OCI-LY7 (cell line): ENCODE measurements at regions not wholly inside any gene's neighbourhood (a gene's known extent, or its start where the extent isn't known, plus 50 kb on each side); places are given as distances from the start of the nearest gene placed in this dataset.
"Not testable (repeated sequence)": the region's sequence is repeated elsewhere in the genome, so short reads cannot be mapped to it uniquely, and the experiment has no call there.

Experiments
- BruUV-seq: library from RNA; stranded (reverse); fragments of 400-500 nt; replicated peaks from 2 replicates; lab custom pipeline; 2021; lab: Mats Ljungman, UMichigan
- CTCF ChIA-PET: fragments of 300-600 bp; sonication (Branson Sonifier 250); formaldehyde crosslinking; loops from one replicate; lab custom pipeline; 2022; ENCODE audit warnings: antibody characterized with exemption; ENCODE audit not compliant: unreplicated experiment; lab: Charles Lee
- POLR2A ChIA-PET: fragments of 300-600 bp; sonication (Branson Sonifier 250); formaldehyde crosslinking; loops from one replicate; lab custom pipeline; 2022; ENCODE audit warnings: antibody characterized with exemption; lab: Charles Lee
- DNase-seq: peaks from one replicate; pipeline ENCODE4 v3.0.0-alpha.2; 2015; ENCODE audit warnings: low spot score
- H2AFZ ChIP-seq: fragments of 200-600 bp; sonication (generic), shearing (Covaris generic); 2 replicates; pipeline ENCODE4 v1.6.1; 2014; ENCODE audit warnings: mild to moderate bottlenecking, antibody characterized with exemption, low read length, moderate library complexity
- H3K27ac ChIP-seq: fragments of 200-600 bp; sonication (generic); 2 replicates; pipeline ENCODE4 v1.5.1; 2014; ENCODE audit warnings: mixed run types, low read depth, mild to moderate bottlenecking, moderate library complexity, low read length, inconsistent platforms; ENCODE audit not compliant: poor library complexity, severe bottlenecking
- H3K36me3 ChIP-seq: fragments of 200-600 bp; sonication (generic); 2 replicates; pipeline ENCODE4 v1.6.1; 2014; ENCODE audit warnings: mild to moderate bottlenecking, antibody characterized with exemption, low read length, moderate library complexity, mixed read lengths; ENCODE audit not compliant: insufficient read depth
- H3K4me1 ChIP-seq: fragments of 200-600 bp; sonication (generic); 2 replicates; pipeline ENCODE4 v1.5.1; 2014; ENCODE audit warnings: mild to moderate bottlenecking, low read length; ENCODE audit not compliant: insufficient read depth, poor library complexity, severe bottlenecking
- H3K4me2 ChIP-seq: fragments of 200-600 bp; sonication (generic); 2 replicates; pipeline ENCODE4 v1.6.1; 2014; ENCODE audit warnings: mild to moderate bottlenecking, low read length
- H3K4me3 ChIP-seq: fragments of 200-600 bp; sonication (generic); 2 replicates; pipeline ENCODE4 v1.5.1; 2014; ENCODE audit warnings: mild to moderate bottlenecking, low read depth, low read length; ENCODE audit not compliant: poor library complexity, severe bottlenecking
- H3K79me2 ChIP-seq: fragments of 200-600 bp; sonication (generic); 2 replicates; pipeline ENCODE4 v1.6.1; 2016; ENCODE audit warnings: low read depth, mild to moderate bottlenecking, low read length, moderate library complexity, mixed read lengths; ENCODE audit not compliant: insufficient read depth
- H3K9me2 ChIP-seq: fragments of 200-600 bp; sonication (generic); 2 replicates; pipeline ENCODE4 v1.6.1; 2016; ENCODE audit warnings: mild to moderate bottlenecking, low read length, mixed read lengths; ENCODE audit not compliant: insufficient read depth
- H3K9me3 ChIP-seq: fragments of 200-600 bp; sonication (generic); 2 replicates; pipeline ENCODE4 v1.6.1; 2014; ENCODE audit warnings: mild to moderate bottlenecking, mixed run types, low read length, mixed read lengths
- H4K20me1 ChIP-seq: fragments of 200-600 bp; sonication (generic); 2 replicates; pipeline ENCODE4 v1.6.1; 2014; ENCODE audit warnings: mild to moderate bottlenecking, antibody characterized with exemption, low read length, moderate library complexity, mixed read lengths; ENCODE audit not compliant: insufficient read depth
- CTCF ChIP-seq: fragments of 200-600 bp; sonication (generic); conservative IDR thresholded peaks from 2 replicates; pipeline ENCODE4 v1.5.1; 2014; ENCODE audit warnings: mild to moderate bottlenecking, antibody characterized with exemption, low read length, moderate library complexity, mixed read lengths
- EZH2phosphoT487 ChIP-seq: fragments of 200-600 bp; sonication (generic); IDR thresholded peaks from 2 replicates; pipeline ENCODE4 v1.6.1; 2018; ENCODE audit warnings: low read depth, borderline replicate concordance, mild to moderate bottlenecking, mixed run types, antibody characterized with exemption, low read length, moderate library complexity, mixed read lengths
- intact Hi-C: fragments of 100-400 bp; cut with micrococcal nuclease; formaldehyde crosslinking; loops from one replicate; pipeline ENCODE4 v1.10.0; 2022; ENCODE audit not compliant: unreplicated experiment

GRCh38 chr10:65416094-65416493, 1509.7 kb upstream of the LRRTM3 start:
- no peak overlapping the region for H3K4me3 ChIP-seq
- no peaks in the 10 kb centered on the region for H3K79me2 ChIP-seq
- H4K20me1 ChIP-seq, result no peaks in the 10 kb centered on the region
- ChIA-PET POLR2A (interaction anchor here (0.6 to 0.7 kb wide), 2 partner anchors 143 to 489 kb away, joined by 3 to 4 read pairs; no protein-coding TSS in a partner anchor), CTCF (no interaction called here)
- no peaks in the 10 kb centered on the region for H3K9me3 ChIP-seq
- H2AFZ ChIP-seq, result no peak overlapping the region
- no peaks in the 10 kb centered on the region for H3K9me2 ChIP-seq
- intact Hi-C loops, result no loop called here
- H3K4me1 ChIP-seq, result no peaks in the 10 kb centered on the region
- no peak overlapping the region for H3K4me2 ChIP-seq
- no peak overlapping the region for H3K27ac ChIP-seq
- no TSS peak for BruUV-seq
- no peaks in the 10 kb centered on the region for H3K36me3 ChIP-seq
- TF ChIP-seq CTCF (no peak), EZH2phosphoT487 (no peak)
- no peak for DNase-seq

- no peaks in the 10 kb centered on the region for H3K9me3 ChIP-seq
- POLR2A ChIA-PET, result no interaction called here
- intact Hi-C loops, result no loop called here
- no peak overlapping the region for H3K4me3 ChIP-seq
- H3K27ac ChIP-seq, result no peak overlapping the region
- BruUV-seq, result no TSS peak
- H3K9me2 ChIP-seq, result no peaks in the 10 kb centered on the region
- no peak overlapping the region for H3K4me2 ChIP-seq
- no peaks in the 10 kb centered on the region for H3K36me3 ChIP-seq
- H2AFZ ChIP-seq, result no peak overlapping the region
- no peaks in the 10 kb centered on the region for H3K79me2 ChIP-seq
- CTCF ChIA-PET, result no interaction called here
- TF ChIP-seq CTCF (no peak), EZH2phosphoT487 (no peak)
- no peaks in the 10 kb centered on the region for H4K20me1 ChIP-seq
- H3K4me1 ChIP-seq, result no peaks in the 10 kb centered on the region
- no peak for DNase-seq
These were observed 1506.2 kb upstream of the LRRTM3 start for GRCh38 chr10:65419629-65420028.

- H4K20me1 ChIP-seq, result no peaks in the 10 kb centered on the region
- H3K79me2 ChIP-seq, result no peaks in the 10 kb centered on the region
- no peak overlapping the region for H3K4me2 ChIP-seq
- ChIA-PET CTCF (interaction anchor here (0.6 kb wide), 1 partner anchor 30 kb away, joined by 3 read pairs; no protein-coding TSS in a partner anchor), POLR2A (no interaction called here)
- no TSS peak for BruUV-seq
- H3K36me3 ChIP-seq, result no peaks in the 10 kb centered on the region
- no peaks in the 10 kb centered on the region for H3K4me1 ChIP-seq
- TF ChIP-seq CTCF (no peak), EZH2phosphoT487 (no peak)
- no peak overlapping the region for H2AFZ ChIP-seq
- intact Hi-C loops, result no loop called here
- no peak for DNase-seq
- H3K4me3 ChIP-seq, result no peak overlapping the region
- H3K9me3 ChIP-seq, result no peaks in the 10 kb centered on the region
- no peaks in the 10 kb centered on the region for H3K9me2 ChIP-seq
- no peak overlapping the region for H3K27ac ChIP-seq
These were observed 1502.8 kb upstream of the LRRTM3 start for GRCh38 chr10:65423043-65423442.

- H3K9me3 ChIP-seq, DNase-seq, H3K79me2 ChIP-seq, BruUV-seq, intact Hi-C loops, H4K20me1 ChIP-seq, H3K4me3 ChIP-seq, H3K9me2 ChIP-seq, CTCF ChIA-PET, H3K27ac ChIP-seq, H3K36me3 ChIP-seq, H3K4me2 ChIP-seq, H3K4me1 ChIP-seq, H2AFZ ChIP-seq: not testable (repeated sequence)
- POLR2A ChIA-PET, result interaction anchor here (0.6 kb wide), 1 partner anchor 500 kb away, joined by 4 read pairs; no protein-coding TSS in a partner anchor
These were observed 1496.5 kb upstream of the LRRTM3 start for GRCh38 chr10:65429381-65429780.
